HG02642 (cell line): ENCODE measurements at regions not wholly inside any gene's neighbourhood (a gene's known extent, or its start where the extent isn't known, plus 50 kb on each side); places are given as distances from the start of the nearest gene placed in this dataset.

Source experiments
- ATAC-seq: cut with Tn5 transposase; IDR thresholded peaks from one replicate; pipeline ENCODE4 v1.9.1; 2021; ENCODE audit warnings: mild to moderate bottlenecking; ENCODE audit not compliant: unreplicated experiment, poor library complexity

- ATAC-seq: no peak
Observed at GRCh38 chr16:55252577-55252976, 71.4 kb upstream of the IRX6 start.

DNA sequence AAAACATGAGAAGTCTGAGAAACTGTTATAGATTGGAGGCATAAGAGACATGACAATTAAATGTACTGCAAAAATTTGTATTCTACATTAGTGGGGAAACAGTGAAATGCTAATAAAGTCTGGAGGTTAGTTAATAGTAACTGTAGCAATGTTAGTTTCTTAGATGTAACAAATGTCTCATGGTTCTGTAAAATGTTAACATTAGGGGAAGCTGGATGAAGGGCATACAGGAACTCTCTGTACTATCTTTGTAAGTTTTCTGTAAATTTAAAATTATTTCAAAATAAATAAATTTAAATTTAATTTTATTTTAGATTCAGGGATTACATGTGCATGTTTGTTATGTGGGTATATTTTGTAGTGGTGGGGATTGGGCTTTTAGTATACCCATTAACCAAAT lies 70.0 kb upstream of the IRX6 start:
- ATAC-seq: no peak

DNA sequence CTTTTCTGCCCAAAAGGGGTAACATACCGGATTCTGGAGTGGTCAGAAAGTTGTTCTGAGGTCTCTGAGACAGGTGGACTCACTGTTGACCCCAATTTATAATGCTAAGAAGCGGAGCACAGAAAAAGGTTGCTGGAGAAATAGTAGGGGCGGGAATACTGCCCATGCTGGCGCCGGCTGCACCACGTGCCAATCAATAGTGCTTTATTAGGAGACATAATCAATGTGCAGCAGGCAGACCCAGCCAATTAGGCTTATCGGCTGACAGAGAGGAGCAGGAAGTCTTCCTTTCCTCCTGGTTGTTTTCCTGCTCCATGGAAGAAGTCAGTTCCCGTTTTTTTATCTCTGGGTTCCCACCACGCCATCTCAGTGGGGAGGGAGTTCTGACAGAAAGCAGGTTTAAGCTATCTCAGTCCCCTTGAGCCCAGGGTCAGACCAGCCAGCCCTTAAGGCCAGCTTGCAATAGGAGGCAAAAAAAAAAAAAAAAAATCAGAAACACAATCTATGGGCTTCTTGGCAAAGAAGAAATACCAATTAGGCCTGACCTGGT lies 68.2 kb upstream of the IRX6 start:
- ATAC-seq: no peak

DNA sequence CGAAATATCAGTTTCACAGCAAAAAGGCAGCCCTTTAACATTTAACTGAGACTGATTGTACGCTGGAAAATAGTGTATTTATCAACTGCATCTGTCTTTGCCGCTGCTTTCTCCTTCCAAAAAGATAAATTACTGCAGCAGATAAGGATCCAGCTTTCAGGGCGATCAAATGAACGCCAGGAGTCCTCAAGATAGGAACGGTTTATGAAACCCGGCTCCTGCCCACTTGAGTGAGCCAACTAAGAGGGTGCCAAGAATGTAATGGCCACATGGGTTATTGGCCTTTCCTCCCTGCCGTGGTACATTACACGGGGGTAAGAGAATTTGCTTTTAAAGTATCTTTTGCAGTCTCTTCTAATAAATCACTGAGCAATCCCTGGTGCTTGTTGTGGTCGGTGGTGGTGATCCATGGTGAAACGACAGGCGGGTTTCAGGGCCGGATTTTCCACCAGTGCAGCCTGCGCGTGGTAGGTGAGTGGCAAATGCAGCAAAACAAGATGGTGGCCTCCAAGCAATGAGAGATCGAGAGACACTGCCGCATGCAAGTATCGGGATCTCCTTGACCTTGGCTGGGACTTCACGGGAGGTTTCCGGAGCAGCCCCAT lies 67.5 kb upstream of the IRX6 start:
- no peak for ATAC-seq

DNA sequence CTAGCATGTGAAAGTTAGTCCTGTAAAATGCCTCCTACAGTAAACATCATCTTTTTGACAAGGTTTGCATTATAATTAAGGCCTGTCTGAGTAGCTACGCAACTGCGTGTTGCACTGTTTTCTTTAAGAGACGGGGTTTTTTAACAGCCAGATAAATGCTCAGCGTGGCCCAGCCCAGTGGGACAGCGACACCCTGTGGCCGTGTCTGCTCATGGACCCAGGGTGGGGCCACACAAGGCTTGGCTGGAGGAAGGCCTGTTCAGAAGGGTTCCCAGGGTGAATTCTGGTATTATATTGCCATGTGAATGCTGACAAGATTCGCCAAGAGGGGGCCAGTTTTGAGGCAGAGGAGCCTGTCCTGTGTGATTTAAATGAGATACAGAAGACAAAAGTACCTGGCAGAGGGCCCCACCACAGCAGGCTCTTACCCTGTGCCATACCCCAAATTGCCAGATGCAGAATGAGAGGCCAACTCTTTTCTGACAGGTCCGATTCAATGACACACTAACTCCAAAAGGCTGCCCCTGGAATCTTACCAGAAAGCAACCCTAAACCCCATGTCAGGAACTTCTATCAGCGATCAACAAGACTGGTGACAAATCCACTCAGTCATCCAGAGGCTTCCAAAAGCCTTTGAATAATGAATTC lies 65.9 kb upstream of the IRX6 start:
- ATAC-seq: peak; percentile 79

DNA sequence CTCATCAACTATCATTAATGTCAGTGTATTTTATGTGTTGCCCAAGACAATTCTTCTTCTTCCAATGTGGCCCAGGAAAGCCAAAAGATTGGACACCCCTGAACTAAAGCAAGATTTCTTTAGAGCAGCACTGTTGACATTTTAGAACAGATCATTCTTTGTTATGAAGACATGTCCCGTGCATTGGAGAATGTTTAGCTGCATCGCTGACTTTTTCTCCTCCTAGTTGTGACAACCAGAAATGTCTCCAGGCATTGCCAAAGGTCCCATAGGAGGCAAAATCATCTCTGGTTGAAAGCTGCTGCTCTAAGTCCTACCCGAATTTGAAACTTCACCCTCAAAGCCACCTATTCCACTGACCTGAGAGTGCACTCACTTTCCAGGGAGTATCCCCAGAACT lies 62.7 kb upstream of the IRX6 start:
- no peak for ATAC-seq

GRCh38 chr16:55263271-55264250 lies 60.4 kb upstream of the IRX6 start:
- ATAC-seq: no peak

DNA sequence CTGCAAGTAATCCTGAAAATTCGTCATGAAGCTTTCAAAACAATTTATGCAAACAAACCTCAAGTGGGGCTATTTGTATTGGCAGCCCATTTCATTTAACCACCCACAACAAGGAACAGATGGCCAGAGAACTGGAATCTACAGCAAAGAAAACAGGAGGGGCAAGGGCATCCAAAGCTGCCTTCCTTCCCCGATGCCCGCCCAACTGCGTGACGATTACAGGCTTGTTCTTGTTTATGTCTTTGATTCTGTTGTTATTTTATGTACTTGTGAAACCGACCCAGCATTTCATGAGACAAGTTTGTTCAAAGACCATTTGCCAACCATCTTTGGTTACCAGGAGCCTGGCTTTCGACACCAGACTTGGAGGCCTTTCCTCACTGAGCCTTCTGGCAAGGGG lies 59.1 kb upstream of the IRX6 start:
- no peak for ATAC-seq

DNA sequence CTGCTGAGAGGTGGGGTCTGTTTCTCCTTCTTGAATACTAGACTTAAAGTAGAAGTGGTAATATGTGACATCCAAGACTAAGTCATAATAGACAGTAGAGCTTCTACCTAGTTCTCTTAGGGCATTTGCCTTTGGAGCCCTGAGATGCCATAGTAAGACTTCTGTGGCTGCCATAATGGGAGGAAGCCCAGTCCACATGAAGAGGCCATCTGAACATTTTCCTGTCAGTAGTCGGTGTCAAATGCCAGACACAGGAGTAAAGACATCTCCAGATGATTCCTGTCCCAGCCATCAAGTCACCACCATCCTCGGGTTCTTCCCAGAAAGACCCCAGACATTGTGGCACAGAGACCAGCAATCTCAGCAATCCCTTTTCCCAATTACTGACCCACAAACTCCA lies 58.1 kb upstream of the IRX6 start:
- no peak for ATAC-seq

DNA sequence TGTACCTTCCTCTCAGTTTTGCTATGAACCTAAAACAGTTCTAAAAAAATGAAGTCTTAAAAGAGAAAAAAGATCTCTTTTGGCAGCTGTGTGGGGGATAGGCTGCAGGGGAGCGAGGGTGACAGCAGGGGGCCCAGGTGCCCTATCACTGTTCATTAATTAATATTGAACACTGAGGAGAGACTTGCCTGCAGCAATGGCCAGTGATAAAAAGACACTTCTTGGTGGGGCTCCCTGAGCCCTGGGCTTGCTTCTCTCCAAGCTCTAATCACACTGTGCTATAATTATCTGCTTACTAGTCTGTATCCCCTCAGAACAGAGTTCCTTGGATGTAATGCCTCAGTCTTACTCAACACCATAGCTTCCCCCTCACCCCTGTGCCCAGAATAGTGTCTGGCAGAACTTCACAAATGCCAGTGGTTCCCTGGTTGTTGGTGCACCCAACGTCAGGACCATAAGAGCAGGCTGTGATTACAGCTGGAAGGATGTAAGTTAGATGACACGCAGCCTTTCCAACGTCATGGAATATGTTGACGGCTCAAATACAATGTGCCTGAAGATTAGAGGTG lies 52.0 kb upstream of the IRX6 start:
- no peak for ATAC-seq

DNA sequence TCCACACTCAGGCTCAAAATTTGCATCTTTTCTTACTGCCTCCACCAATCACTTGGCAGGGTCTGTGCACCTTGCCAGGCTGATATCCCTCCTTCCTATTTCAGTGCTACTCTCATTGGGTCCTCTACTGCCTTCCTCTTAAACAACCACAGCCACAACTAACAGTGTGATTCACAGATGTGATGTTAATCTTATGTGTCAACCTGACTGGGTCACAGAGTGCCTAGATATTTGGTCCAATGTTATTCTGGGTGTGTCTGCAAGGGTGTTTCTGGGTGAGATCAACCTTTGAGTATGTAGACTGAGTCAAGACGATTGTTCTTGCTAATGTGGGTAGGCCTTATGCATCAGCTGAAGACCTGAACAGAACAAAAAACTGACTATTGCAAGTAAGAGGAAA lies 51.3 kb upstream of the IRX6 start:
- ATAC-seq: no peak

GRCh38 chr16:55273356-55273755 lies 50.6 kb upstream of the IRX6 start:
- no peak for ATAC-seq

DNA sequence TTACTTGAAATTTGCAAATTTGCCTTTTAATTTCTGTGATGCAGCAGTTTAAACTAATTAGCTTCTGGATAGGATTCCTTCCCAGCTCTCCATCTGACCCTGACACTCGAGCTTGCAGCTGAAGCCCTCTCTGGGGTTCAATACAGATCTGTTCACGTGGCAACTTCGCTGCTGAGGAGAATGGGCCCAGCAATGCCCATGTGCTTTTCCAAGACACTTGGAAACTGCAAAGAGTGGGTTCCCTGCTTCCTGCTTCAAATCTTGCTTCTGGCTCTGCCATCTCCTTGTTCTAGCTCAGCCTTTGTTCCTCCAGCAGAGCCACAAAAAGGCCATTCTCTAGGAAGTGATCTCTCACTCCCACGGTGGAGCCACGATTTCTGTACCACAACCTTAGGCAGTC lies 50.0 kb upstream of the IRX6 start:
- no peak for ATAC-seq
